ENCODE measurements at regions not wholly inside any gene's neighbourhood (a gene's known extent, or its start where the extent isn't known, plus 50 kb on each side); places are given as distances from the start of the nearest gene placed in this dataset.

DNA sequence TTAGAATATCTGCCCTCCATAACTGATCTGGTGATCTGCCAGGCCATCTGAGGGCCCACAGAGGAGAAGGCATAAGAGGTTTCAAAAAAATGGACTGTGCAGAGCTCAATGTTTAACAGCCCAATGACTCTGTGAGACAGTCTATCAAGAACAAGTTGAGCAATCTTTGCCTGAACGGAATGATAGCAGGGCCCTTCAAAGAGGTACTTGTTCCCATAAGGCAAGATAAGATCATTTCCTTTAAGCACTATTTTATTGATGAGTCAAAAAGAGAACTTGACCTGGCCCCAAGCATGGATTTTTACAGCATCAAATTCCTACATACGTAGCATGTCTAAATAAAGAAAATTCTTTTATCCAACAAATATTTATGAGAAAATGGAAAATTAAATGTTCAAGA is 182.8 kb downstream of the IDS start:
- Histone ChIP-seq H3K4me3 (ENCODE audit: low read depth, low read length) (no peak overlapping the region), H3K27me3 (replicated peaks) (no peaks in the 10 kb centered on the region), H3K36me3 (replicated peaks) (no peaks in the 10 kb centered on the region), H3K27ac (no peak overlapping the region)
- in situ Hi-C loops (cut with HindIII; ENCODE audit: low pct_ligation_motif_present, low sequenced_read_pairs) = no loop called here
- TF ChIP-seq CTCF (IDR thresholded peaks at IDR 0.05; ENCODE audit: low read depth, low read length, missing control alignments) = no peak
- DNase-seq = no peak

DNA sequence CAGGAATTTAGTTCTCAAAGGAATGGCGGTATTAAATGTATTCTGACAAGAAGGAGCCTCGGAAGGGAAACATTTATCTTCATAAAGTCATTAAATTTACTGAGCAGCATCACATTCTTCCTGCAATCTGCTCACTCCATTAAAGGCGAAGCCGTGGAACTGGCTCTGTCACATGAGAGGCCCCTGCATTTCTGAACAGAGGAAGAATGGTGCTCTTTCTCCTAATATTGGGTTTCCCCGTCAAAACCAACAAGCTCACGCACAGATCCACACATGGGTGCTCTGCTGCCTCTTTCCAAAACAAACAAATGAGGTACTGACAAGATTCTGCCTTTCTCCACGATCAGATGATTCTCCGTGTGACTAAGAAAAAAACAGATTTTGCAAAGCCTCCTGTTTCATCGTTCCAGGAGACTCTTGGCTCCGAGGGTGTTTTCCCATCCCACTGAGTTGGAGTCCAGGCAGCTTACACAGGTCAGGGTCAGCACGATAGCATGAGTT is 191.2 kb downstream of the IDS start:
- Histone ChIP-seq H3K36me3 (replicated peaks) (no peaks in the 10 kb centered on the region), H3K27me3 (replicated peaks) (no peaks in the 10 kb centered on the region), H3K4me3 (ENCODE audit: low read depth, low read length) (no peak overlapping the region), H3K27ac (no peak overlapping the region)
- TF ChIP-seq CTCF (IDR thresholded peaks at IDR 0.05; ENCODE audit: low read depth, low read length, missing control alignments) = no peak
- in situ Hi-C loops (cut with HindIII; ENCODE audit: low pct_ligation_motif_present, low sequenced_read_pairs) = no loop called here
- peak; percentile 22 for DNase-seq

- TF ChIP-seq CTCF (IDR thresholded peaks at IDR 0.05; ENCODE audit: low read depth, low read length, missing control alignments) = no peak
- no peaks in the 10 kb centered on the region for H3K27me3 ChIP-seq (replicated peaks)
- no peak for DNase-seq
- no peak overlapping the region for H3K4me3 ChIP-seq (ENCODE audit: low read depth, low read length)
- no peaks in the 10 kb centered on the region for H3K36me3 ChIP-seq (replicated peaks)
- H3K27ac ChIP-seq = no peak overlapping the region
- in situ Hi-C loops (cut with HindIII; ENCODE audit: low pct_ligation_motif_present, low sequenced_read_pairs) = no loop called here
Observed at GRCh38 chrX:149312988-149313387, 192.1 kb downstream of the IDS start.

DNA sequence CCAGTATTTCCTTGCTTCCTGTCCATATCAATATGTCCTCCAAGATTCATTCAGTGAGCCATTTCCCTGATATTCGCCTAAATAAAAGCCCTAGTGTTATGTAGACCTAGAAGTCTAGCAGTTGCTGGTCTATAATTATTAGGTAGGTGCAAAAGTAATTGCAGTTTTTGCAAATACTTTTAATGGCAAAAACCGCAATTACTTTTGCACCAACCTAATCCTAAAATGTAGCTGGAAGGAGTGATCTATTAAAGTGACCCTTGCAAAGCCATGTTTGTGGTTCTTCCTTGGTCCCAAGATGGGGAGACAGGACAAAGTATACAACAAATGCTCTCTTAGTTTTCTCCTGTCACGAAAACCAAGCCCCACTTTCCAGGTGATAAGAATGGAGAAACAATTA is 193.0 kb downstream of the IDS start:
- H3K4me3 ChIP-seq (ENCODE audit: low read depth, low read length) = no peak overlapping the region
- no peak overlapping the region for H3K27ac ChIP-seq
- TF ChIP-seq CTCF (IDR thresholded peaks at IDR 0.05; ENCODE audit: low read depth, low read length, missing control alignments) = no peak
- no peaks in the 10 kb centered on the region for H3K27me3 ChIP-seq (replicated peaks)
- no peak for DNase-seq
- no peaks in the 10 kb centered on the region for H3K36me3 ChIP-seq (replicated peaks)
- in situ Hi-C loops (cut with HindIII; ENCODE audit: low pct_ligation_motif_present, low sequenced_read_pairs) = no loop called here

GRCh38 chrX:149302705-149303104 is 202.4 kb downstream of the IDS start:
- no peak overlapping the region for H3K4me3 ChIP-seq (ENCODE audit: low read depth, low read length)
- in situ Hi-C loops (cut with HindIII; ENCODE audit: low pct_ligation_motif_present, low sequenced_read_pairs) = no loop called here
- TF ChIP-seq CTCF (IDR thresholded peaks at IDR 0.05; ENCODE audit: low read depth, low read length, missing control alignments) = no peak
- DNase-seq = no peak
- H3K27me3 ChIP-seq (replicated peaks) = no peaks in the 10 kb centered on the region
- no peak overlapping the region for H3K27ac ChIP-seq
- H3K36me3 ChIP-seq (replicated peaks) = no peaks in the 10 kb centered on the region

- Histone ChIP-seq H3K36me3 (replicated peaks) (no peaks in the 10 kb centered on the region), H3K4me3 (ENCODE audit: low read depth, low read length) (no peak overlapping the region), H3K27ac (no peak overlapping the region), H3K27me3 (replicated peaks) (no peaks in the 10 kb centered on the region)
- no peak for TF ChIP-seq CTCF (IDR thresholded peaks at IDR 0.05; ENCODE audit: low read depth, low read length, missing control alignments)
- no peak for DNase-seq
- in situ Hi-C loops (cut with HindIII; ENCODE audit: low pct_ligation_motif_present, low sequenced_read_pairs) = no loop called here
Observed at GRCh38 chrX:149298111-149298510, 207.0 kb downstream of the IDS start.
